Lung microvascular endothelial cell (primary cell): ENCODE measurements at regions not wholly inside any gene's neighbourhood (a gene's known extent, or its start where the extent isn't known, plus 50 kb on each side); places are given as distances from the start of the nearest gene placed in this dataset.

ENCODE experiments used
- DNase-seq, 2 donors: peaks; one replicate each; pipeline versions ENCODE4 v3.0.0 to v3.0.0-alpha.2; 2010; ENCODE audit warnings: low read depth in 2 of 2

GRCh38 chr13:110097013-110097412 lies 209.9 kb downstream of the COL4A1 start:
- DNase-seq: no peak

GRCh38 chr13:110092831-110093247 lies 214.1 kb downstream of the COL4A1 start:
- no peak for DNase-seq

- DNase-seq: peak; percentile 10
Measured at GRCh38 chr13:110089815-110090214, 217.1 kb downstream of the COL4A1 start.

GRCh38 chr13:110089100-110089499 lies 217.9 kb downstream of the COL4A1 start:
- DNase-seq: no peak

GRCh38 chr13:110073982-110074381 lies 233.0 kb downstream of the COL4A1 start:
- DNase-seq: no peak

GRCh38 chr13:110070511-110071120 lies 236.3 kb downstream of the COL4A1 start:
- no peak for DNase-seq

- DNase-seq: no peak
Measured at GRCh38 chr13:110070046-110070445, 236.9 kb downstream of the COL4A1 start.

GRCh38 chr13:110068176-110068473 lies 238.8 kb downstream of the COL4A1 start:
- DNase-seq: no peak

- DNase-seq: no peak
Measured at GRCh38 chr13:110067355-110068175, 239.4 kb downstream of the COL4A1 start.

- DNase-seq: no peak
Measured at GRCh38 chr13:110065780-110066179, 241.2 kb downstream of the COL4A1 start.

- DNase-seq: no peak
Measured at GRCh38 chr13:110063490-110064421, 243.2 kb downstream of the COL4A1 start.

GRCh38 chr13:110062777-110063442 lies 244.0 kb downstream of the COL4A1 start:
- no peak for DNase-seq

GRCh38 chr13:110062077-110062776 lies 244.7 kb downstream of the COL4A1 start:
- DNase-seq: no peak

GRCh38 chr13:110061270-110061669 lies 245.7 kb downstream of the COL4A1 start:
- DNase-seq: no peak

GRCh38 chr13:110057052-110057451 lies 249.9 kb downstream of the COL4A1 start:
- DNase-seq: no peak

GRCh38 chr13:110056640-110057039 lies 250.3 kb downstream of the COL4A1 start:
- no peak for DNase-seq

- DNase-seq: no peak
Measured at GRCh38 chr13:110055089-110055488, 251.9 kb downstream of the COL4A1 start.

GRCh38 chr13:110054041-110054440 lies 252.9 kb downstream of the COL4A1 start:
- DNase-seq: no peak

- DNase-seq: no peak
Measured at GRCh38 chr13:110047496-110047895, 259.5 kb downstream of the COL4A1 start.

- DNase-seq: no peak
Measured at GRCh38 chr13:110046811-110047210, 260.1 kb downstream of the COL4A1 start.

- no peak for DNase-seq
Measured at GRCh38 chr13:110045919-110046318, 259.5 kb upstream of the IRS2 start.
